NCI-H526 (cell line): ENCODE measurements at regions not wholly inside any gene's neighbourhood (a gene's known extent, or its start where the extent isn't known, plus 50 kb on each side); places are given as distances from the start of the nearest gene placed in this dataset.
"Not testable (repeated sequence)": the region's sequence is repeated elsewhere in the genome, so short reads cannot be mapped to it uniquely, and the experiment has no call there.

Source experiments
- DNase-seq, 2 experiments: peaks; one replicate each; lab custom pipeline; 2025; lab: John Stamatoyannopoulos, UW

- no peak for DNase-seq
Measured at GRCh38 chr7:10471280-10472058, 502.2 kb upstream of the PHF14 start.

- DNase-seq = no peak
Measured at GRCh38 chr7:10472115-10472514, 501.6 kb upstream of the PHF14 start.

GRCh38 chr7:10473569-10473968 is 500.1 kb upstream of the PHF14 start:
- no peak for DNase-seq

GRCh38 chr7:10474048-10474447 is 499.6 kb upstream of the PHF14 start:
- DNase-seq = no peak

GRCh38 chr7:10475940-10476641 is 497.6 kb upstream of the PHF14 start:
- no peak for DNase-seq

DNA sequence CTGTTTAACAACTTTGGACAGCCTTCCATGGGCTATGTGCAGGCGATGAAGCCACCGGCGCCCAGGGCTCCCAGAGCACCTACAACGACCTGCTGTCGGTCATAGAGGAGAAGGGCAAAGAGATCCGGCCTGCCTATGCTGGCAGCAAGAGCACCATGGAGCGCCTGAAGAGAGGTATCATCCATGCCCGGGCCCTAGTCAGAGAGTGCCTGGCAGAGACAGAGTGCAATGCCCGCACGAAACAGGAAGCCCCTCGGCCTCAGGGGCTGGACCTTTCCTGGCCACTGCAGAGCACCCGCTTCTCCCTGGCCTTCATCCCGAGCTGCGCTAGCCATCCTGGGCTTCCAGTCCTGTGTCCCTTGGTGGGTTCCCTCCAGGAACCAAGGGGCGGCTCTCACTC is 497.0 kb upstream of the PHF14 start:
- no peak for DNase-seq

- DNase-seq = no peak
Measured at GRCh38 chr7:10483671-10484070, 490.0 kb upstream of the PHF14 start.

- no peak for DNase-seq
Measured at GRCh38 chr7:10484767-10485166, 488.9 kb upstream of the PHF14 start.

GRCh38 chr7:10501206-10501884 is 472.3 kb upstream of the PHF14 start:
- not testable (repeated sequence) for DNase-seq

- DNase-seq = no peak
Measured at GRCh38 chr7:10507032-10507431, 466.6 kb upstream of the PHF14 start.

GRCh38 chr7:10521306-10521705 is 452.4 kb upstream of the PHF14 start:
- no peak for DNase-seq

- not testable (repeated sequence) for DNase-seq
Measured at GRCh38 chr7:10533429-10533828, 440.2 kb upstream of the PHF14 start.

GRCh38 chr7:10536561-10536960 is 437.1 kb upstream of the PHF14 start:
- DNase-seq = peak in 1 of 2 experiments; percentile 10

DNA sequence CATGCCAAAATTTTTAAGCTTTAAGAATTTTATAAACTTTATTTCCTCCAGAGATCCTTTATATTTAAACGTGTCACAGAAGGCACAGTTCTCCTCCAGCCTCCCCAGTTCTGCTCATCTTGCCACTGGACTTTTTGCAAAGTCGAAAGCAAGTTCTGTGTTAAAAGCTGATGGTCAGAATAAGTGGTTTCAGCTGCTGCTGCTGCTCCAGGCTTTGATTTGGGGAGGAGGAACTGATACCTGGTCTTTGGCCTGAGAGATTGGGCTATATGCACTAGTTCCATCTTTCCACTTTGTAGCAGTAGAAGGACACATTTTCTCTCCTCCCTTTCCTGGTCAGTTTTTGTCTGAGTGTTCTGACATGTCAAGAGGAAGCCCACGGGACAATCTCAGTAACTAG is 435.9 kb upstream of the PHF14 start:
- no peak for DNase-seq

- DNase-seq = no peak
Measured at GRCh38 chr7:10557375-10557774, 416.3 kb upstream of the PHF14 start.

GRCh38 chr7:10560497-10560896 is 413.2 kb upstream of the PHF14 start:
- no peak for DNase-seq

DNA sequence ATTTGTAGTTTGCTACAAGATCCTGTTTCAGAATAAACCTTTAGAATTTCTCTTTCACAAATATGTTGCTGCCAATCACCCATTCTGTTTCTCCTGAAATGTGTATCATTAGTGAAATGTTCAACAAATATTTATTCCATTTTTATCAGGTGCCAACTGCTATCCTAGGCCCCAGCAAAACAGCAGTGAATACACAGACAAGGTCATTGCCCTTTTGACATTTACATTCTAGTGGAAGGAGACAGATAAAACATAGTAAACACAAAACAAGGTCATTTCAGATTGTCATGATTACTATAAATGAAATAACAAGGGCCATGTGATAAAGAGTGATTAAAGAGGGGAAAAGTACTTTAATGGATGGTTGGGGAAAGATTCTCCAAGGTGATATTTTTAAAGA is 404.8 kb upstream of the PHF14 start:
- no peak for DNase-seq

DNA sequence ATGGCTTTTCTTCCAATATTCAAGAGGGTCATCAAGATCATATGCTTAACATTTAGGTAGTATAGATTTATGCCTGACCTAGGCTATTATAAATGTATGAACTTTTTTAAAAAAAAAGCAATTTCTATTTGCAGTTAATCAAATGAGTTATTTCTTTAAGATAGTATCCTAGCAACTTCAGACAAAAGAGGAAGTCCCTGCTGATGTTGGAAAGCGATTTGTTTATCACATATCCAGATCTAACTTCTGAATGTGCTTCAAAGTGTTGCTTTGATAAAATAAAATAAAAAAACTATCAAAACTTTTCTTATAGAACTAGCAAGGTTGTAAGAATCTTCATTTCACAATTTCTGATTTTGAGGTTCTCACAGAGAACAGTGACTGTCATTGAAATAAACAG is 401.9 kb upstream of the PHF14 start:
- peak; percentile 6 to 42 for DNase-seq

- no peak for DNase-seq
Measured at GRCh38 chr7:10577866-10578374, 395.8 kb upstream of the PHF14 start.

- DNase-seq = no peak
Measured at GRCh38 chr7:10579561-10579960, 394.1 kb upstream of the PHF14 start.

DNA sequence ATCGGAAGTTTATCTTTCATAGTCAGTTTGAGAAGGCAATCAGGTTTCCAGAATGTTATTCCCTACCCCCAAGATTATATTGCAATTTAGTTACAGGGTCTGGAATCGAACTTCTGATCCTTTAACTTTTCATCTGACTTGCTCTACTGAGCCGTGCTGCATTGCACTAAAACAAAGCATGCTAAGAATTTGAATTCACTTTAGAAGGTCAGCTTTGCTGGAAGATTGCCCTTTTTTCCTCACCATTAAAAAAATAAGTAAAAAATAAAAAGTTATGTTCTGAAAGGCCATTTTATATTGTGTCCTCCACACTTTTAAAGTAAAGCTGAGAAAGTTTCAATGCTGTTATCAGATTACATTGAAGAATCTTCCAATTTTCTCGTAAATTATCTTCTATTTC is 388.8 kb upstream of the PHF14 start:
- DNase-seq = no peak

DNA sequence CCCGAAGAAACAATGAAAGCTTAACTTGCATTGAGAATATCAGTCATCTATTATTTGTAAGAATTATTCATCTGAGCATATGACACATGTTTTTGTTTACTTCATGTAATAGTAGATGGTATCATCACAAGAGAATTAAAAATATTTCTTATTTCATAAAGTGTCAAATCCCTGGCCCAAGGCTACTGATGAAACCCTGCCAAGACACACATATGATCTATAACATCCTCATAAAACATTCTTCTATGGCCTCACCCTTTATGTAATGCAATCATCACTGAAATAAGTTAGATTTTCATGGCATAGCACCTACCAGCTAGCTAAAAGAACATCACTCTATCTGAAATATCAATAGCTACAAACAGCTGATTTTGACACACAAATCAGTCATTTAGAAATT is 385.6 kb upstream of the PHF14 start:
- no peak for DNase-seq

GRCh38 chr7:10592604-10593003 is 381.1 kb upstream of the PHF14 start:
- DNase-seq = no peak
